ENCODE measurements at regions not wholly inside any gene's neighbourhood (a gene's known extent, or its start where the extent isn't known, plus 50 kb on each side); places are given as distances from the start of the nearest gene placed in this dataset.

DNA sequence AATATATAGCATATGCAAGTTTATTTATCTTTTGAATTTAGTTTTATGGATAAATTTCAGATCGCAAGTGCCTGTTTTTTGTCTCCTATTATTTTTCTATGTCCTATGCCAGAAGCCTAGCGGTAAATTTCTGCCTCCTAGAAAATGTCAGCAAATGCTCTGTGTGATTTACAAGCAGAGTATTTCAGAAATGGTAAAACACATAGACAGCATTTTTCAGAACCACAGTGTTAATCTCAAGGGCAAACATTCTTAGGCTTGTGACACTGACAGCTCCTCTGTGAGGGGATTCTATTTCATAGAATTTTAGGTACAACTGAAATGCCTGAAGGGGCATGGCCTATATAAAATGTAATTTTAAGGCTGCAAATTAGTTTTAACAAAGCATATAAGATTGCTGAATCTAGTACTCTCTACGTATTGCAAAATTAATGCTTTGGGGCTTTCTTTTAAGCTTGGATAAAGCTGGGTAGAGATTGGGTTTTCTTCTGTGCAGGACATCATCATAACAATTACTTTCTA, 89.9 kb upstream of the PTCHD4 start:
- no peak for DNase-seq

DNA sequence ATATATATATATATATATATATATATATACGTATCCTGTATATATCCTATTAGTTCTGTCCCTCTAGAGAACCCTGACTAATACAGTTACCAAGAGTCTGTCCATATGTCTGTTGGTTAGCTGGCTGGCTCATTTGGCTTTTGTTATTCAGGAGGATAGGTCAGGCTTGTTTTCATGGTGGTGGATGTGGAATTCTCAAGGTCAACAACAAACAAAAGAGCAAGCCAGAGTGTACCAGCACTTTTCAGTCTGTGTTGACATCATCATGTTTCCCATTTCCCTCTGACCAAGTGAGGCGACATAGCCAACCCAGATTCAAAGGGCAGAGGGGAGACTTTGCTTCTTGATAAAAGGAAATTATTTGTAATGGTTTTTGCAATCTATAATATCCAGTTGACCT, 88.5 kb upstream of the PTCHD4 start:
- DNase-seq, result no peak

- no peak for DNase-seq
Measured at GRCh38 chr6:48197941-48198340, 86.9 kb upstream of the PTCHD4 start.

DNA sequence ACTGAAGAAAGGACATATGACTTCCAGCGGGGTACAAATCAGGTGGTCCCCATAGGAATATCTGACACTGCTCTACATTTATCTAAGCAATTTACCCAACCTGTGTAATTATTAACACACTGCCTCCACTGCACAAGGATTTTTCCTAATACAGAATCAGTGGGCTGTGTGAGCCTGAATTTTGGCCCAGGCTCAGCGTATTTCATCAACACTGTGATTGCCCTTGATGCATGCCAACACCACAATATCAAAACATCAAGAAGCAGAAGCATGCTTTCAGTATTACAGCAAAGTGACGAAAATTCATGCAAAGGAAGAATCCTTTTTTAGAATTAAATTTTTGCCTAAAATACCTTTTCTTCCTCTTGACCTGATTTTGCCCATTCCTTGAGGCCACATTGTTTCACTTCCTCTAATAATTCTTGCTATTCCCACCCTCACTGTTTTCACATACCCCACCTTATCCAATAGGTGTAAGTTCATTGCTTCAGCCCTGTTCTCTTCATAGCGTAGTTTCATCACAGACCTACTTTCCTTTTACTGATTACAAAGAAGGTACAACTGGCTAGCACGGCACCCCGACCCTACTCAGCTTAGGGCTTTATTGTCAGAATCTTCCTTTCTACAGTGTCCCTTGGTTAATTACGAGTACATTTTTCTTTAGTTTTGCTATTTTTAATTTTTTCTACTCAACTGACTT, 83.7 kb upstream of the PTCHD4 start:
- no peak for DNase-seq

GRCh38 chr6:48188158-48188557, 77.2 kb upstream of the PTCHD4 start:
- no peak for DNase-seq

GRCh38 chr6:48186746-48187145, 75.7 kb upstream of the PTCHD4 start:
- DNase-seq, result no peak

- DNase-seq, result no peak
Measured at GRCh38 chr6:48184648-48185047, 73.7 kb upstream of the PTCHD4 start.

- no peak for DNase-seq
Measured at GRCh38 chr6:48183811-48184605, 73.0 kb upstream of the PTCHD4 start.

GRCh38 chr6:48183178-48183577, 72.2 kb upstream of the PTCHD4 start:
- no peak for DNase-seq

- DNase-seq, result no peak
Measured at GRCh38 chr6:48178700-48179099, 67.7 kb upstream of the PTCHD4 start.

- DNase-seq, result no peak
Measured at GRCh38 chr6:48177786-48178185, 66.8 kb upstream of the PTCHD4 start.

DNA sequence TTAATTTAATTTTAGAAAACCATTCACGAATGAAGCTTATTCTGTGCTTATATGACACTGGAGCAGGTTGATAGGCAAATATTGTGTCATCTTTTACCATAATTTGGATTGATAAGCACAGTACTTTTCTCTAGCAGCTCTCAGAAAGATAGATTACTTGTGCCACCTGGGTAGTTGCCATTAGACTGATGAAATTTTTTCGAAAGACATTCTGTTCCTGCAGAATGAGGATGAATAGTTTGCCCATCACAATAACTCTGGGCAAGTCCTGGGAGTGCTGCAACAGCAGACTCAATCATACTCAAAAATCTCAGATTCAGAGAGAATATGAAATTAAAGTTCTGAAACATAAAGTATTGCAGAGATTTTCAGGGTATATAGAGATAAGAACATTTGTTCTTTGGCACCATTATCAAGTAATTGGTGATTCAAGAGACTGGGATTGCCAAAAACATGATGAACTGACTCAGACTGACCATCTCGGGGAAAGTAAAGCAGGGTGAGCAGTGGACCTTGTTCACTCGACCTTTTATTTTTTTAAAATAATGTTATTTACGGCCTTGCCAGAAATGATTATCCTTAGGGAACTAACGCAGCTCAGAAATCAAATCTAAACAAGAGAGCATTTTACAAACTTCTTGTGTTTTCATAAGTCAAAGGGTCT, 65.8 kb upstream of the PTCHD4 start:
- no peak for DNase-seq

GRCh38 chr6:48169635-48170034, 58.6 kb upstream of the PTCHD4 start:
- no peak for DNase-seq

All from NCI-H1092 treated with DMSO at 0.1 percent for 48 hours (cell line).